Ovary (tissue), 7 donors: ENCODE measurements at regions not wholly inside any gene's neighbourhood (a gene's known extent, or its start where the extent isn't known, plus 50 kb on each side); places are given as distances from the start of the nearest gene placed in this dataset.

Experiments used
- DNase-seq, 5 donors: peaks; one replicate each; pipeline ENCODE4 v3.0.0-alpha.2; 2019 to 2020
- H3K27ac ChIP-seq, 2 donors: fragments of 200-600 bp; one replicate each; pipeline versions ENCODE4 v1.5.1 to v1.8.0; 2019 to 2022
- H3K27me3 ChIP-seq: fragments of 200-600 bp; one replicate; pipeline ENCODE4 v1.8.0; 2022
- H3K36me3 ChIP-seq: fragments of 200-600 bp; sonication (generic); one replicate; pipeline ENCODE4 v1.5.1; 2019
- H3K4me1 ChIP-seq: one replicate; pipeline ENCODE4 v1.8.1; 2013; ENCODE audit warnings: mild to moderate bottlenecking, moderate library complexity; ENCODE audit not compliant: insufficient read depth
- H3K4me3 ChIP-seq: fragments of 200-600 bp; sonication (generic); one replicate; pipeline ENCODE4 v1.5.1; 2017
- H3K9me3 ChIP-seq, 2 donors: fragments of 200-600 bp in 1 of 2; sonication (generic) in 1 of 2; one replicate each; pipeline versions ENCODE4 v1.5.1 to v1.8.1; 2013 to 2019; ENCODE audit warnings: mild to moderate bottlenecking in 1 of 2, moderate library complexity in 1 of 2
- EP300 ChIP-seq: sonication (generic); formaldehyde crosslinking; IDR thresholded peaks from one replicate; pipeline ENCODE4 v1.6.1; 2017; ENCODE audit warnings: antibody characterized with exemption
- POLR2A ChIP-seq: fragments of 450-650 bp; IDR thresholded peaks from one replicate; pipeline ENCODE4 v1.6.1; 2017; ENCODE audit warnings: antibody characterized with exemption, mild to moderate bottlenecking, moderate library complexity
- WGBS, 3 donors: extraction: QIAGEN DNeasy Blood & Tissue Kit in 1 of 3; methylation state at CpG; one replicate each; pipeline versions ENCODE4 v1.1.5 to v1.1.7; 2013 to 2017; 5-methylcytosine and 5-hydroxymethylcytosine counted together
- intact Hi-C, 4 donors: fragments of 100-400 bp; cut with DNase I; formaldehyde crosslinking; loops; one replicate each; pipeline versions ENCODE4 v1.11.0 to v1.15.1; 2022 to 2023
- TF ChIP-seq, protein P1 (sequence below), 3 donors: fragments of 450-650 bp in 2 of 3; fragments of 200-600 bp in 1 of 3; IDR thresholded peaks; one replicate each; pipeline versions ENCODE4 v1.5.1 to v1.8.0; 2016 to 2022; ENCODE audit warnings: antibody characterized with exemption in 3 of 3, mild to moderate bottlenecking in 1 of 3
- donor health status: DM: no; HTN: no; CAD: no; lungs with moderate emphysema.
- donor health status: DM: no; HTN: no; CAD: no.
- donor health status: Bipolar disorder and iron deficiency.
- donor health status: DM: no; HTN: no; CAD: no.
- donor health status: DM: yes; HTN: yes; CAD: no.

DNA sequence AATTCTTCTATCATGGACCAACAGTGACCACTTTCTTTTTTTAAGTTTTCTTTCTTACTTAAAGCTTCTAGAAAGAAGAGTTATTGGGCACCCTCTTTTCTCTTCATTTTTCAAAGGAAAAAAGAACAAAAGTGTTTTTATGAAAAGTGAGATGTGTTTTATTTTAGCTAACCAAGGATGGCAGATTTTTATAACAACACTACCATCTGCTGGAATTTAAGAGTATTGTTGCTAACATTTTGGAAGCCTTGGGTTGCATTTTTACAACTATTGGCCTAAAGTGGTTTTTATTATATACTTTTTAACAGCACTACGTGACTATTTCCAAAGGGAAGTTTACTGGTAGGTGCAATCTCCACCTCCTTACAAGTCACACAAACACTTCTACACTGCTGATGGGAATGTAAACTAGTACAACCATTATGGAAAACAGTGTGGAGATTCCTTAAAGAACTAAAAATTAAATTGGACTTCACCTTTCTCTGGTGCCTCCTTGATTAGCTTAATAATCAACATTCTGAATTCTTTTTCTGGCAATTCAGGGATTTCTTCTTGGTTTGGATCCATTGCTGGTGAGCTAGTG is 237.7 kb upstream of the AGTR1 start:
- Histone ChIP-seq H3K27me3 (no peaks in the 10 kb centered on the region), H3K36me3 (no peaks in the 10 kb centered on the region), H3K9me3 (no peaks in the 10 kb centered on the region), H3K4me1 (no peaks in the 10 kb centered on the region), H3K27ac (no peak overlapping the region), H3K4me3 (no peak overlapping the region)
- intact Hi-C loops, result no loop called here
- WGBS, 3 donors, result 84 to 88% (median 86%) methylated on average over 1 of the region's 1 CpG
- TF ChIP-seq, protein P1, sequence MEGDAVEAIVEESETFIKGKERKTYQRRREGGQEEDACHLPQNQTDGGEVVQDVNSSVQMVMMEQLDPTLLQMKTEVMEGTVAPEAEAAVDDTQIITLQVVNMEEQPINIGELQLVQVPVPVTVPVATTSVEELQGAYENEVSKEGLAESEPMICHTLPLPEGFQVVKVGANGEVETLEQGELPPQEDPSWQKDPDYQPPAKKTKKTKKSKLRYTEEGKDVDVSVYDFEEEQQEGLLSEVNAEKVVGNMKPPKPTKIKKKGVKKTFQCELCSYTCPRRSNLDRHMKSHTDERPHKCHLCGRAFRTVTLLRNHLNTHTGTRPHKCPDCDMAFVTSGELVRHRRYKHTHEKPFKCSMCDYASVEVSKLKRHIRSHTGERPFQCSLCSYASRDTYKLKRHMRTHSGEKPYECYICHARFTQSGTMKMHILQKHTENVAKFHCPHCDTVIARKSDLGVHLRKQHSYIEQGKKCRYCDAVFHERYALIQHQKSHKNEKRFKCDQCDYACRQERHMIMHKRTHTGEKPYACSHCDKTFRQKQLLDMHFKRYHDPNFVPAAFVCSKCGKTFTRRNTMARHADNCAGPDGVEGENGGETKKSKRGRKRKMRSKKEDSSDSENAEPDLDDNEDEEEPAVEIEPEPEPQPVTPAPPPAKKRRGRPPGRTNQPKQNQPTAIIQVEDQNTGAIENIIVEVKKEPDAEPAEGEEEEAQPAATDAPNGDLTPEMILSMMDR (IDR thresholded peaks at IDR 0.05), result no peak
- TF ChIP-seq POLR2A, result no peak
- TF ChIP-seq EP300, result no peak
- no peak for DNase-seq

DNA sequence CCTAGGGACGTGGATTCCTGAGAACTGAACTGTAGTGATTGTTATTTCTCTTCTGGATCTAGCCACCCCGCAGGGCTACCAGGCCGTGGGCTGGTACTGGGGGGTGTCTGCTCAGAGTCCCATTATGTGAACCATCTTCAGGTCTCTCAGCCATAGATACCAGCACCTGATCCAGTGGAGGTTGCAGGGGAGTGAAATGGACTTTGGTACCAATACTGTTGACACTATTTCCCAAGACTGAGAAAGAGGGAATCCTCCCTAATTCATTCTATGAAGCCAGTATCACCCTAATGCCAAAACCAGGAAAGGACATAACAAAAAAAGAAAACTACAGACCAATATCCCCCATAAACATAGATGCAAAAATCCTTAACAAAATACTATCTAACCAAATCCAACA is 237.0 kb upstream of the AGTR1 start:
- Histone ChIP-seq H3K27ac (no peak overlapping the region), H3K9me3 (no peaks in the 10 kb centered on the region), H3K36me3 (no peaks in the 10 kb centered on the region), H3K4me1 (no peaks in the 10 kb centered on the region), H3K27me3 (no peaks in the 10 kb centered on the region), H3K4me3 (no peak overlapping the region)
- intact Hi-C loops, result no loop called here
- no peak for DNase-seq
- TF ChIP-seq EP300, result no peak
- no peak for TF ChIP-seq POLR2A
- TF ChIP-seq, protein P1 (IDR thresholded peaks at IDR 0.05), result no peak
- WGBS, 3 donors, result 83 to 94% (median 93%) methylated on average over 3 of the region's 3 CpGs

DNA sequence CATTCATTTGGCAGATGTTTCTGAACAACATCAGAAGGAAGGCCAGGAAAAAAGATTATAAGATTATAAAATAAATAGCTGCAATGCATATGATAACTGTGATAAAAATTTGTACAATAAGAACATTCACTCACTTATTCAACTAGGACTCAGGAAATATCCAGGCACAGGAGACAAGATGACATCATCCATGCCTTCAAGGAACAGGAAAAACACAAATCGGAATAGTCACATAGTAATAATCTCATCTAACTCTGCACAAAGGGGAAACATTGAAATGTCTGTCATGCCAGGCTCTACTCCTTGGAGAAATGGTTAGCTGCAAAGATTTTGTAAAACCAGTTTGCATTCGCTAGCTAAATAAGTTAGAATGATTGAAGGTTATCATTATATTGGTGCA is 233.5 kb upstream of the AGTR1 start:
- H3K4me3 ChIP-seq, result no peak overlapping the region
- no peaks in the 10 kb centered on the region for H3K27me3 ChIP-seq
- H3K27ac ChIP-seq, result no peak overlapping the region
- H3K9me3 ChIP-seq, result no peaks in the 10 kb centered on the region
- TF ChIP-seq, protein P1 (IDR thresholded peaks at IDR 0.05), result no peak
- TF ChIP-seq EP300 (no peak), POLR2A (no peak)
- H3K4me1 ChIP-seq, result no peaks in the 10 kb centered on the region
- no peaks in the 10 kb centered on the region for H3K36me3 ChIP-seq
- no peak for DNase-seq
- WGBS, 3 donors, result 65 to 88% (median 86%) methylated on average over 2 of the region's 2 CpGs
- intact Hi-C loops, result no loop called here

DNA sequence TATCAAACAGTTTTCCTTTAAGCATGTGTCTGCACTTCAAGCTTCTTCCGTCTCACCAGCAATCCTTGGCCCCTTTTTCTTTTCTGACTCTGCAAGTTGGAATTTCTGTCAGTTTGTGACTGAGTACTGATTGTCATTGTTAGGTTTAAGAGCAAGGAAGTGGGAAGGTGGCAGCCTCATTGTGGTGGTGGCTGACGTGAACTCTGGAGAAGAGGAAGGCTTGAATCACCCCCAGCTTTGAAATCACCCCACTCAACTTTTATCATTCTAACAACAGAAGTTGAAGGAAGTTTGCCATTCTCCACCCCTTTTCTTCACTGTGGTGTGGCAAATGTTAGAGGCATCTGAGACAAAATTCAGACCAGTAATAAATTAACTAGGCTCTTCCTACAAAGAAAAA is 231.6 kb upstream of the AGTR1 start:
- H3K4me3 ChIP-seq, result no peak overlapping the region
- intact Hi-C loops, result no loop called here
- H3K36me3 ChIP-seq, result no peaks in the 10 kb centered on the region
- no peak for DNase-seq
- H3K27ac ChIP-seq, result no peak overlapping the region
- H3K27me3 ChIP-seq, result no peaks in the 10 kb centered on the region
- no peaks in the 10 kb centered on the region for H3K9me3 ChIP-seq
- 54 to 77% (median 62%) methylated on average over 2 of the region's 2 CpGs for WGBS, 3 donors
- TF ChIP-seq EP300, result no peak
- TF ChIP-seq, protein P1 (IDR thresholded peaks at IDR 0.05), result no peak
- H3K4me1 ChIP-seq, result no peaks in the 10 kb centered on the region
